ENCODE measurements at regions not wholly inside any gene's neighbourhood (a gene's known extent, or its start where the extent isn't known, plus 50 kb on each side); places are given as distances from the start of the nearest gene placed in this dataset.

GRCh38 chr14:105863296-105864108 is 337.1 kb downstream of the TMEM121 start:
- no peak for DNase-seq (ENCODE audit: low read depth)
- H3K4me3 ChIP-seq (ENCODE audit: low read length) = no peak overlapping the region
- TF ChIP-seq, protein P1, sequence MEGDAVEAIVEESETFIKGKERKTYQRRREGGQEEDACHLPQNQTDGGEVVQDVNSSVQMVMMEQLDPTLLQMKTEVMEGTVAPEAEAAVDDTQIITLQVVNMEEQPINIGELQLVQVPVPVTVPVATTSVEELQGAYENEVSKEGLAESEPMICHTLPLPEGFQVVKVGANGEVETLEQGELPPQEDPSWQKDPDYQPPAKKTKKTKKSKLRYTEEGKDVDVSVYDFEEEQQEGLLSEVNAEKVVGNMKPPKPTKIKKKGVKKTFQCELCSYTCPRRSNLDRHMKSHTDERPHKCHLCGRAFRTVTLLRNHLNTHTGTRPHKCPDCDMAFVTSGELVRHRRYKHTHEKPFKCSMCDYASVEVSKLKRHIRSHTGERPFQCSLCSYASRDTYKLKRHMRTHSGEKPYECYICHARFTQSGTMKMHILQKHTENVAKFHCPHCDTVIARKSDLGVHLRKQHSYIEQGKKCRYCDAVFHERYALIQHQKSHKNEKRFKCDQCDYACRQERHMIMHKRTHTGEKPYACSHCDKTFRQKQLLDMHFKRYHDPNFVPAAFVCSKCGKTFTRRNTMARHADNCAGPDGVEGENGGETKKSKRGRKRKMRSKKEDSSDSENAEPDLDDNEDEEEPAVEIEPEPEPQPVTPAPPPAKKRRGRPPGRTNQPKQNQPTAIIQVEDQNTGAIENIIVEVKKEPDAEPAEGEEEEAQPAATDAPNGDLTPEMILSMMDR (conservative IDR thresholded peaks at IDR 0.05; ENCODE audit: low read length) = no peak

GRCh38 chr14:105864116-105864515 is 337.7 kb downstream of the TMEM121 start:
- H3K4me3 ChIP-seq (ENCODE audit: low read length) = no peak overlapping the region
- DNase-seq (ENCODE audit: low read depth) = no peak
- TF ChIP-seq, protein P1 (conservative IDR thresholded peaks at IDR 0.05; ENCODE audit: low read length) = no peak

GRCh38 chr14:105864651-105865265 is 338.4 kb downstream of the TMEM121 start:
- H3K4me3 ChIP-seq (ENCODE audit: low read length) = no peak overlapping the region
- TF ChIP-seq, protein P1 (conservative IDR thresholded peaks at IDR 0.05; ENCODE audit: low read length) = no peak
- DNase-seq (ENCODE audit: low read depth) = no peak

GRCh38 chr14:105865266-105865903 is 339.0 kb downstream of the TMEM121 start:
- DNase-seq (ENCODE audit: low read depth) = no peak
- TF ChIP-seq, protein P1 (conservative IDR thresholded peaks at IDR 0.05; ENCODE audit: low read length) = no peak
- H3K4me3 ChIP-seq (ENCODE audit: low read length) = no peak overlapping the region

DNA sequence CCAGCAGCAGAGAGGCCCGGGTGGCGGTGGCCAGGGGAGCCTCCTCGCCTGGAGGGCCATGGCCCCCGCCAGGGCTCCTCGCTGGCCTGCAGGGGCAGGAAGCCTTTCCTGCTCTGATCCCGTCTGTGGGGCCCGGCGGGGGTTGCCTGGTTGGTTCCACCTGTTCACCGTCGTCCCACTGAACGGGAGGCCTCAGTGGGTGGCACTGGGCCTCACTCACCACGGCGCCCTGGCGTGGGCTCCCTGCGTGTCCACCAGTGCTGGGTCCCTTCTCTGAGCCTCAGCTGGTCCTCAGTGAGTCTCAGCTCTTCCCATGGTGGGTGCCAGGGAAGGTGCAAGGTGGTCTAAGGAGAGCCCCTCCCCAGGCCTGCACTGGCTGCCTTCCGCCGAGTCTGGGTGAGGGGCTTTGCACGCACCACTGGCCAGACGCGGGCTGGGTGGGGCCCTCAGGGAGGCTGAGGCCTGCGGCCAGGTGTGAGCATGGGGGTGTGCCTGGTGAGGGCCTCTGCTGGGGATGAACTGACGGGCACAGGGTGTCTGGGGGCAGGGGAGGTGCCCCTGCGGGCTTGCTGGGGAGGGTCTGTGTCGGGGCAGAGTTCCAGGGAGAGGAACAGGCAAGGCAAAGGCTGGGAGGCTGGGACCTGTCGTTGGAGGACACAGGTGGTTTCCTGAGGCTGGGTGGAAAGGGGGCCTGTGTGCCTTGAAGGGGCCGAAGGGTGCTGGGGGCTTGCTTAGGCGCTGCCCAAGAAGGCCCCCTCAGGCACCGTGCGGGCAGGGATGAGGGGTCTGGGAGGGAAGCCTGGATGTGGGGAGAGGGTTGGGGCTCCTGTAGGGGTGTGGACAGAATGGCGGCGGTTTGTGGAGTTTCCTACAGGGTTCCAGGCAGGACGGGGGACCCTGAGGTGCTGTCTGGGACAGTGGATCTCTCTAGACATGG is 339.8 kb downstream of the TMEM121 start:
- TF ChIP-seq, protein P1 (conservative IDR thresholded peaks at IDR 0.05; ENCODE audit: low read length) = no peak
- H3K4me3 ChIP-seq (ENCODE audit: low read length) = no peak overlapping the region
- DNase-seq (ENCODE audit: low read depth) = no peak

GRCh38 chr14:105866841-105867321 is 340.5 kb downstream of the TMEM121 start:
- TF ChIP-seq, protein P1 (conservative IDR thresholded peaks at IDR 0.05; ENCODE audit: low read length) = no peak
- H3K4me3 ChIP-seq (ENCODE audit: low read length) = no peak overlapping the region
- DNase-seq (ENCODE audit: low read depth) = no peak
